Loucy (cell line): ENCODE measurements at regions not wholly inside any gene's neighbourhood (a gene's known extent, or its start where the extent isn't known, plus 50 kb on each side); places are given as distances from the start of the nearest gene placed in this dataset.

Experiments used
- CTCF ChIP-seq: fragments of 200-600 bp; sonication (generic); conservative IDR thresholded peaks from 2 replicates; pipeline ENCODE4 v1.5.1; 2014; ENCODE audit warnings: mild to moderate bottlenecking, antibody characterized with exemption, low read length
- EZH2phosphoT487 ChIP-seq: fragments of 200-600 bp; IDR thresholded peaks from 2 replicates; pipeline ENCODE4 v1.6.1; 2018; ENCODE audit warnings: antibody characterized with exemption, mild to moderate bottlenecking, moderate library complexity, borderline replicate concordance

- TF ChIP-seq CTCF (no peak), EZH2phosphoT487 (no peak)
Measured at GRCh38 chr17:73815474-73815873, 171.2 kb upstream of the SDK2 start.
